ENCODE measurements at regions not wholly inside any gene's neighbourhood (a gene's known extent, or its start where the extent isn't known, plus 50 kb on each side); places are given as distances from the start of the nearest gene placed in this dataset.

- in situ Hi-C loops (cut with HindIII; ENCODE audit: low sequenced_read_pairs): no loop called here
- DNase-seq (ENCODE audit: low spot score): no peak
Observed at GRCh38 chr3:117921411-117921810, 1113.2 kb downstream of the IGSF11 start.

GRCh38 chr3:117922039-117922438 is 1112.6 kb downstream of the IGSF11 start:
- in situ Hi-C loops (cut with HindIII; ENCODE audit: low sequenced_read_pairs): no loop called here
- DNase-seq (ENCODE audit: low spot score): no peak

DNA sequence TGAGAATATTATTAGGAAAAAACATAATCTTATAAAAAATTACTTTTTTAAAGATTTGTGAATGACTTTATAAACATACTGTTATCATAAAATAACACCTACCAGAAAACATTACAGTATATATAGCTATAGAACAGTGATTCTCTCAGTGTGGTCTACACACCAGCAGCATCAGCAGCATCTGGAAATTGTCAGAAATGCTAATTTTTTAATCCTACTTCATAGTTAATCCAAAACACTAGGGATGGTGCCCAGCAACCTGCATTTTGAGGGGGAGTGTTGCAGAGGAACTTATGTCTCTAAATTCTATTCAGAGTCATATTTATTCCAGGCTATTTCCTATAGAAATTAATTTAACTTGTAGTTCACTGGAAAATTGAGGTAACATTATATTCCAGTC is 1107.8 kb downstream of the IGSF11 start:
- in situ Hi-C loops (cut with HindIII; ENCODE audit: low sequenced_read_pairs): no loop called here
- DNase-seq (ENCODE audit: low spot score): no peak

DNA sequence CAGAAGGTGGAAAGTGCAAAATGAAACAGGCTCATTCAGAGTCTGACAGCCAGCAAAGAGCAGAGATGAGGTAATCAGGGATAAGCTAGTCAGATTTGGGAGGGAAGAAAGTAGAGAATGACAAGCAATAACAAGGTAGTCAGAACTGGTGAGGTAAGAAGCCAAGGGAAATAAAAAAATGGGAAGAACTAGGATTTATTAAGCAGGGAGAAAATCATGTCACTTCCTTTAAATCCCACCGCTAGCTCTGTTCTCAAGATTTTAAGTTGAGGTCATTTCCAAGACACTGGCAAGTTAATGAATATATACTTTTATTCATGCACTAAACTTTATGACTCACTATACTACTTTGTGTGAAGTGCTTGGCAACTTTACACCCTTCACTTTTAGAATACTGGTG is 1106.8 kb downstream of the IGSF11 start:
- in situ Hi-C loops (cut with HindIII; ENCODE audit: low sequenced_read_pairs): no loop called here

DNA sequence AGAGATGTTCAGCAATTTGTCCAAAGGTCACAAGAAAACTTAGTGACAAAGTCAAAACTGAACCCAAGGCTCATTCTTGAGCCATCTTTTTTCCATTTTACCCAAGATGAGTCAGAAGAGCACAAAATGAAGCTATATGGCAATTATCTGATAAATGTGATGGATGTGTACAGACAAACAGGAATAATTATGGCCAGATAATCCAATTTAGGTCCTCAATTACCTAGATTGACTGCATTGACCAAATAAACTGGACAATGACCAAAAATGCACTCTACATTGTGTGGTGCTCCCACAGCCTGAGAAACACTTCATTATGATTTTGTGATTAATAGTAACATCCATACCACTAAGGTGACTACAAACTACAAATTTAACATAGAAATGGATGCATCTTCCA is 1105.8 kb downstream of the IGSF11 start:
- in situ Hi-C loops (cut with HindIII; ENCODE audit: low sequenced_read_pairs): no loop called here
- no peak for DNase-seq (ENCODE audit: low spot score)

More for the DNA sequence above, 1106.8 kb downstream of the IGSF11 start:
- no peak for DNase-seq (ENCODE audit: low spot score)

DNA sequence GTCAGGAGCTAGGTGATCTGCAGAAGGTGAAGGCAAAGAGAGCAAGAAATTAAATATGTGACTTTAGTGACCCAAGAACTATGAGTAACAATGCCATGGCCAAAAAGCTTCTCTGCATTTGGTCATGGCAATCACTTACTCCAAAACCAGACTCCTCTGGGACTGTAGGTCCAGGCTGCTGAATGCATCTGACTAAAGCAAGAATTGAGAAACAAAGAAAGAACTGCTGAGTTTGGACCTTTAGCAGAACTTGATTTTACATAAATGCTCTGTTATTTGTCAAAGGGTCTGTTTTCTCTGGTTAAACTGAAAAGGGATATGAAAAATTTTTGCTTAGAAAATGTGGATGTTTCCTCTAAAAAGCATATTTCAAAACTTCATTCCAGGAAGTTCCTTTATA is 1102.2 kb downstream of the IGSF11 start:
- in situ Hi-C loops (cut with HindIII; ENCODE audit: low sequenced_read_pairs): no loop called here
- DNase-seq (ENCODE audit: low spot score): no peak

DNA sequence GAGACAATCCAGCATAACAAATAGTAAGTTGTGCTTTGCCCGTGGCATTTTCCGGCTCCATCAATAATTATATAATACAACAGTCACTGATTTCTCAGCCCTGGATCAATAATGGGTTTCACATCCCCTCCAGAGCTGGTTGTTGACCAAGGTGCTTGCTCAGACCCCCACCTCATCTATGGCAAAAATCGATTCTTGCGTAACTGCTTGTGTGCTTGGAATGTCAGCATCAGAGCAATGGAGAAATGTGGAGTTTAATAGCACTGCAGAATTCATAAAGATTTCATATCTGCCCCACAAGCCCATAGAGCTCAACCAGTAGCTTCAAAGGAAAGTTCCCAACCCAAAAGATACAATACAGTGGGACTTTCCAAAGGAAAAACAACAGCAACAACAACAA is 1098.5 kb downstream of the IGSF11 start:
- in situ Hi-C loops (cut with HindIII; ENCODE audit: low sequenced_read_pairs): no loop called here
- no peak for DNase-seq (ENCODE audit: low spot score)

GRCh38 chr3:117938974-117939373 is 1095.7 kb downstream of the IGSF11 start:
- no peak for DNase-seq (ENCODE audit: low spot score)
- in situ Hi-C loops (cut with HindIII; ENCODE audit: low sequenced_read_pairs): no loop called here

DNA sequence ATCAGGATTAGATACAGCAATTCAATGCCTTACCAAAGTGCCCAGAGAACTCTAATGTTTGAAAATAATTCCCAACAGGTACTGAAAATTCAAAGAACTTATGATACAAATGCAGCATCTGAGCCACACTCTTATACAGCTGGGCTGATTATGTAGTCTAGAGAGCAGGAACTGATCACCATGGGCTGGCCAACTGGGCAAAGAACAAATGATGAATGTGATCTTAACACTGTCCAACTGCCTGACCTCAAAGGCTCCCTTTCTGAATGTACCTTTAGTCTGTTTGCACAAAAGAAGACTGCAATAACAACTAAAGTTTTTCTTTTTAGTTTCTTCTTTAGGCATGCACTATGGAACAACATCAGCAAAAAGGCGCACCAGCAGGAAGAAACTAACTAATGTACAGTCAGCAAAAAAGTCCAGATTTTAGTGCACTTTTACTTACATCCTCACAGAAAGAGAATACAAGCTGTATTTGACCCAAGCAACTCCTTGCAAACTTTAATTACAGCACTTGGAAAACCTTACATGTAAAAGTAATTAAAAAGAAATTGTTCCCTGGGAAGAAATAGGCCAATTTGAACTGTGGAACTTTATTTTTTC is 1095.1 kb downstream of the IGSF11 start:
- peak; percentile 6 for DNase-seq (ENCODE audit: low spot score)
- in situ Hi-C loops (cut with HindIII; ENCODE audit: low sequenced_read_pairs): no loop called here

DNA sequence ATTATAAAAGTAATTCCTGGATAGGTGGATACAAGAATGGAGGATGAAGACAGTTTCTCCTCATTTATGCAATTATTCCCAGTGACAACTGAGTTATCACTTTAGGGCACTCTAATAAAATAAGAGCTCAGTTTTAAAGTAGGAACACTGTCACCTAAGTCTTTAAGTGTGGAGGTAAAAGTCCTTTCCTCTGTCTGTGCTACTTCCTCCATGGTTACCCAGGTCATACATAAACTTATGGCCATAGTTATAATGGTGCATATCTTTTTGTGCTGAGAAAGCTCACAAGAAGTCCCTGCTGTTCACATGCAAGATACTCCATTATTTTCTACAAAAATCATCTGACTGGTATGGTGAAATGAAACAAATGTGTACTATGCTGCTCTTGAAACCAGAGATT is 1093.6 kb downstream of the IGSF11 start:
- in situ Hi-C loops (cut with HindIII; ENCODE audit: low sequenced_read_pairs): no loop called here

DNA sequence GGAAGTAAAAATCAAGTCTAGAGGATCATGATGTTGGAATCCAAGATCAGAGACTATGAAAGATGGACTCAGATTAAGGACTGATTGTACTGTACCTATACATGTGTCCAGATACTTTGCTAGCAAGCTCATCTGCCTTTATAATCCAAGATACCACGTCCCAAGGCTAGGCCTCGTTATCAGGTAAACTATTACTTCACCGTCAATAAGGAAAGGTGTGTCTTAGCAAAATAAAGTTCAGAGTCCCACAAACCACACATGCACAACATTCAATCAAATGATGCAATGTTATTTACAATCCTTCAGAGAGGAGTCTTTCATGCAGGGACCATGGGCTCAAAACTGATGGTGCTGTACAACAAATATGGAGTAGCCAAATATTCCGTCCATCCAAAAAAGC is 1092.9 kb downstream of the IGSF11 start:
- DNase-seq (ENCODE audit: low spot score): no peak
- in situ Hi-C loops (cut with HindIII; ENCODE audit: low sequenced_read_pairs): no loop called here

More for the DNA sequence above, 1093.6 kb downstream of the IGSF11 start:
- no peak for DNase-seq (ENCODE audit: low spot score)

GRCh38 chr3:117954131-117954530 is 1080.5 kb downstream of the IGSF11 start:
- no peak for DNase-seq (ENCODE audit: low spot score)
- in situ Hi-C loops (cut with HindIII; ENCODE audit: low sequenced_read_pairs): no loop called here

DNA sequence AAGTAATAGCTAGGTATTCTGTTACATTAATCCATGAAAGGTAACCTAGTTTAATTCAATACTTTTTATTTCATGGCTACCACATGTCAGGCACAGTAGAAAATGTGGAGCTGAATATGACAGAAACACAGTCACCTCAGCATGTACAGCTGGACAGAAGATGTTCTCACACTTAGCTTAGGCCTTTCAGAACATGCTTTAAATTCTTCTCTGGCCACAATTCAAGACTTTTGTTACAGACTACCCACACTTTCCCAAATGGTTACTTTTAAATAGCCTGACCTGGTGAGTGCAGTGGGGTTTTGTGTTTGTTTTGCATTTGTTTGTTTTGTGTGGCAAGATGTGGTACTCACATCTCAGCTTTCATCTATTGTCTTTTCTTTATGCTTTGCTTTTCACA is 1079.5 kb downstream of the IGSF11 start:
- in situ Hi-C loops (cut with HindIII; ENCODE audit: low sequenced_read_pairs): no loop called here
- no peak for DNase-seq (ENCODE audit: low spot score)

GRCh38 chr3:117958027-117958426 is 1076.6 kb downstream of the IGSF11 start:
- in situ Hi-C loops (cut with HindIII; ENCODE audit: low sequenced_read_pairs): no loop called here

DNA sequence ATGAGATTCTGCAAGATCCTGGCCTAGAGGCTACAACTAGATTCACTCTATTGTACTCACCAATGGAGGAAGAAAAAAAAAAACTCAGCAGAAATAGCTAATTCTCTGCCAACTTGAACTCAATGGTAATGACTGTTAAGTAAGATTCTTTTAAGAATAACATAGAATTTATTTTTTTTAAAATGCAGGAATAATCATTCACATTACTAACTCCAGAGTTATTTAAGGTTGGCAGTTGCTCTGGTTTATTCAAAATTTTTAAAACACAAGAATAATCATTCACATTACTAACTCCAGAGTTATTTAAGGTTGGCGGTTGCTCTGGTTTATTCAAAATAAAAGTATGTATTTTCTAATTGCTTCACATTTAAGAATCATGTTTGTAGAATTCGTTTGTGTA is 1071.9 kb downstream of the IGSF11 start:
- DNase-seq (ENCODE audit: low spot score): no peak
- in situ Hi-C loops (cut with HindIII; ENCODE audit: low sequenced_read_pairs): no loop called here

More at GRCh38 chr3:117958027-117958426, 1076.6 kb downstream of the IGSF11 start:
- DNase-seq (ENCODE audit: low spot score): no peak

- in situ Hi-C loops (cut with HindIII; ENCODE audit: low sequenced_read_pairs): no loop called here
- DNase-seq (ENCODE audit: low spot score): no peak
Observed at GRCh38 chr3:117963858-117964257, 1070.8 kb downstream of the IGSF11 start.

DNA sequence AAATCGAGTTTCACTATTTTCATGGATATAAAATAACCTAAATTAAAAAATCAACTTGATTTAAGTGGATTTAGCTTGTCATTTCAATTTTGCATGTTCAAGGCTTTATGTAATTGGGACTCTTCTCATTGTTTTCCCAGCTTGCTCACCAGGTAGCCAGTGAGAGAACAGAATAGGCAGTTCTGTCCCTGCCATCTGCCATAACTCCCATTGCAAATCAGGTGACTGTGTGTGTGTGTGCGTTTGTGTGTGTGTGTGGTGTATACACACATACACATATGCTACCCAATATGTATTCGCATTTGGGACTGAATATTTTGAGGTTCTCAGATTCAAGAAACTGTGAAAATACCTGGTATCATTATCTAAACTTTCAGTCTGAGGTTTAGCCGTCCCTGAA is 1069.8 kb downstream of the IGSF11 start:
- in situ Hi-C loops (cut with HindIII; ENCODE audit: low sequenced_read_pairs): no loop called here
- no peak for DNase-seq (ENCODE audit: low spot score)

DNA sequence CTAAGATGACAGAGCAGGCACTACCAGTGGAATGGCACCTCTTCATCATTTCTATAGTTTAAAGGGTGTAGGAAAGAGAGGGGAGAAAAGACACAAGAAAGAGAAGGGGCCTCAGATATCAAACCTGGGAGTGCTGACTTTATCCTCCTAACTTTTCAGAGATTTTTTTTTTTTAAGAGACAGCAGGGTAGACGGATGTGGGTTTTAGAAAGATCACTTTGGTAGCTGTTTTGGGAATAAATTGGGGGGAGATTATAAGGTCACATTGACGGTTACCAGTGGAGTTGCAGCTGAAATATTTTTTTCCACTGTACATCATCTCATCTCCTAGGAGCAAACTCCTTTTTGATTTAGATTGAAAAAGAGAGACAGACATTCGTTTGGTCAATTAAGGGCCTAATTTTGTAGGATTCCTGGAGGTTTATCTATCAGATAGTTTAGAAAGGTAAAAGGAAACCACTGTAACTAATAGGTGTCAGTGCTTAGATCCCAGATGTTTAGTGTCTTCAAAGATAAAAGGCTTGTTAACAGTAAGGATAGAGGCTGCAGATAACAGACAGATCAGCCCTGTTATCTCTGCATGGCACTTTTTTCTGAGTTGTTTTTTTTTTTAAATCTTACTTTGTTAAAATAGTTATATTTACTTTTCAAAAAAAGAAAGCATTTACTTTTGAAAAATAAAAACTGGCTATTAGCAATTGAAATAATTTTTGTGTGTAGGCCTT is 1057.0 kb downstream of the IGSF11 start:
- no peak for DNase-seq (ENCODE audit: low spot score)
- in situ Hi-C loops (cut with HindIII; ENCODE audit: low sequenced_read_pairs): no loop called here

- DNase-seq (ENCODE audit: low spot score): no peak
- in situ Hi-C loops (cut with HindIII; ENCODE audit: low sequenced_read_pairs): no loop called here
Observed at GRCh38 chr3:117979466-117979865, 1055.2 kb downstream of the IGSF11 start.

DNA sequence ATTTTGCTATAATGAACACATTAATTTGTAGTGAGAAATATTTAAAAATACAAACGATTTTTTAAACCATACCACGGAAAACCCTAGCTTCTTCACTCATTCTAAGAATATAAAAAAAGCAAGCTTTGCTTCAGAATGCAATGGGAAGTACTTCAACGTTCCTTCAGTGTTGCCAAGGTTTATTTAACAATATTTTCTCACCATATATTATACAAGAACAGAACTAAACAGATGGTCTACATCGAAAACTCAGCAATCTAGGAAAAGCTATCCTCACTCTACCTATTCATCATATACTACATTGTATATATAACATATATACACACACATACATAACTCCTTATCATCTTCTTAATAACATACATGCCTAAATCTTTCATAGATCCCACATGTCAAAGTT is 1047.4 kb downstream of the IGSF11 start:
- in situ Hi-C loops (cut with HindIII; ENCODE audit: low sequenced_read_pairs): no loop called here

DNA sequence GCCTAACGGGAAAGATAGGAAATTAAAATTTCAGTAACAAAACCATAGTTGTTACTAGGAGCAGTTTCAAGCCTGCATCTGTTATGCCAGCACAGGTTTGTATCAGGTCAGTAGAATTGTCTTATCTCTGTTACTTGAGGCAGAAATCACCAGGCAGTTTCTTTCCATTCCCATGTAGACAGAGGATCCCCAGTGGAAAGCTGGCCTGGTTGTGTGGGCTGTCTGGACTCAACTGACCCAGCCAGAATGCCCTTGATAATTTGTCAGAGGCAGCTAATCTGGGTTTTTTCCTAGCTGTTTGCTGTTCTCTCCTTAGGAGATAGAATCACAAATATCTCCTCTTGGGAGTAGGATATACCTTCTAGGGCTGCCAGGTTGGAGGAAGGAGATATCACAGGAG is 1044.7 kb downstream of the IGSF11 start:
- in situ Hi-C loops (cut with HindIII; ENCODE audit: low sequenced_read_pairs): no loop called here
- no peak for DNase-seq (ENCODE audit: low spot score)

More for the DNA sequence above, 1047.4 kb downstream of the IGSF11 start:
- DNase-seq (ENCODE audit: low spot score): no peak

Data from G401 (cell line).